Mucosa of gallbladder (tissue), 1 donor: ENCODE measurements at regions not wholly inside any gene's neighbourhood (a gene's known extent, or its start where the extent isn't known, plus 50 kb on each side); places are given as distances from the start of the nearest gene placed in this dataset.
"Not testable (repeated sequence)": the region's sequence is repeated elsewhere in the genome, so short reads cannot be mapped to it uniquely, and the experiment has no call there.

Experiments used
- DNase-seq: peaks from one replicate; pipeline ENCODE4 v3.0.0-alpha.2; 2020; ENCODE audit warnings: low spot score
- donor health status: DM: no; HTN: no; CAD: no.

- DNase-seq: no peak
These were observed 374.6 kb downstream of the GLRX3 start for GRCh38 chr10:130510755-130511154.

DNA sequence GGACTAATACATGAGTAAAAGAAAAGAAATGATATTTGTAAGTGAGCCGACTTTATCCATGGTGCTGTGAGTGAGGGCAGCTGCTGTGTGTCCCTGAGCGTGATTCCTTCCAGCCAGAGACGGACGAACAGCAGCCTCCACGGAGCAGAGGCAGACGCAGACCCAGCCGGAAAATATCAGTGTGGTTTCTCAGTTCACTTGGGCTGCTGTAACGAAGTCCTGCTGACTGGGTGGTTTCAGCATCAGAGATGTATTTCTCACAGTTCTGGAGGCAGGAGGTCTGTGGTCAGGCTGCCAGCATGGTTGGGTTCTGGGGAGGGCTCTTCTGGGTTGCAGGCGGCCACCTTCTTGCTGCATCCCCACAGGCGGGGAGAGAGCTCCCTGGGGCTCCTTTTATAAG, 375.6 kb downstream of the GLRX3 start:
- DNase-seq: no peak

GRCh38 chr10:130512936-130513335, 376.7 kb downstream of the GLRX3 start:
- DNase-seq: no peak

DNA sequence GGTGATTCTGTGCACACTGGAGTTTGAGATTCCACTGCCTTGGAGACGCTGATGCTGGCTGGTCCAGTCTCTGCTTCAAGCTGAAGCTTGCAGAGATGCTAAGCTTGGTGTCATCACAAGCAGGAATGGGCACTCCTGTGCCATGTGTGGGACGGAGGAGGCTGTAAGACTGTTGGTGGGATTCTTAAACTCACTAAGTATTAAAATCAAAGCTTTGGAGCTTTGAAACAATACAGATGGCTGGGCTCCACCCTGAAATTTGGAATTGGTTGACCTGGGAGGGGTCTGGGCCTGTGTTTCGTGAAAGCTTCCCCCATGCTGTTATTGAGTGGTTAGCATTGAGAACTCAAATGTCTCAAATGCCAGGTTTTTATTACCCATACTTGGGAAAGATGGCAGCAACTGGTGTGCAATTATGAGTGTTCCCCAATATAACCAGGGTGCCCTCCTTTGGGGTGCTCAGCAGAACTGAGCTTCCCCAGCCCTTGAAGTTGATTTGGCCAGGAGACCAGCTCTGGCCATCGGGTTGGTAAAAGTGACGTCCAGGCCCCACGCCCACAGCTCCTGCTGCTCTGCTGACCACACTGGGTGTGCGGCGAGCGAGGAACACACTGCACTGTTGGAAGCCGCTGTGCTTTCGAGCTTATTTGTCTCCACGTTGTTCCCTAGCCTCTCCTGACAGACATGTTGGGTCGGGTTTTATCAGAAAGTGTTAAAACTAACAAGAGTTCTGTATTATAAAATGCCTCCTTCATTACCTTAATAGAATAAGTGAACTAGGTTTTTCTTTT, 377.7 kb downstream of the GLRX3 start:
- no peak for DNase-seq

DNA sequence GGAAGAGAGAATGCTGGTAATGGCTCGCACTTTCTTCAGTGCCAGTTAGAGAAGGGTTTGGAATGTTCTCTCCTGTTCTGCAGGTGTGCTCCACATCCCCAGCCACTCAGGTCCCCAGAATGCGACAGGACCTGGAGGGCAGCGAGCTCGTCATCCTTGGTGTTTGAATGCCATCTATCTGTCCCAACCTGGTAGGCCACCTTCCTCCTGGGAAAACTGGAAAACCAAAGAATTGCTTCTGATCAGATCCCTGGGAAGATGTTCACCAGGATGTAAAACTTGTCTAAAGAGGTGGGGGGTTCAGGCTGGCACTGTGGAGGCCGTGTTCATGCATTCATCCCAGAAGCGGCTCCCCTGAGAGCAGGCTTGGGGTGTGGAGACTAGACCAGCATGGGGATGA, 379.5 kb downstream of the GLRX3 start:
- DNase-seq: no peak

DNA sequence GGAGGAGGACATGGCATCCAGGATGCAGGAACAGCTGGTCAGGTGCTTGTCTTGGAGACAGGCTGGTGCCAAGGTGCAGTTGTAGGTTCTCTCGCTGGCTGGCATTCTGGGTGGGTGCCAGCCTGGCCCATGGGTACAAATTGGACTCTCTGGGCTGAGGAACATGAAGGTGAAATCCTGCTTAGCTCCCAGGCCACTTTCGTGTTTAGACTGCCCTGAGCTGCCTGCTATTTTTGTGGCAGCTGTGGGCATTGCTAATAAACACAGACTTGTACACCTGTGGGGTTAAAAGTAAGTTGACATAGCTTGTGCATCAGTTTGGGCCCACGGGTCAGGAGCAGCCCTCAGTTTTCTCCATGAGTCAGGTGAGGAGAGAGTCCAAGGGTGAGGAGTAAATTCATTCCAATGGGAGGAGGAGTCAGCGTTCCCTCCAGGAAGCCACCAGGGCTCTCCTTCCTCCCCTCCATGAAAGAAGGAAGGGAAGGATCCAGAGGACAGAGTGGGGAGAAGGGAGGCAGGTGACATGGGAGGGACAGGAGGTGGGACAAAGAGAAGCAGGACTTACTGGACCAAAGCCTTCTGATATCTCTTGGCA, 380.0 kb downstream of the GLRX3 start:
- DNase-seq: no peak

- DNase-seq: not testable (repeated sequence)
These were observed 382.7 kb downstream of the GLRX3 start for GRCh38 chr10:130518921-130519320.

- no peak for DNase-seq
These were observed 383.6 kb downstream of the GLRX3 start for GRCh38 chr10:130519791-130520190.

DNA sequence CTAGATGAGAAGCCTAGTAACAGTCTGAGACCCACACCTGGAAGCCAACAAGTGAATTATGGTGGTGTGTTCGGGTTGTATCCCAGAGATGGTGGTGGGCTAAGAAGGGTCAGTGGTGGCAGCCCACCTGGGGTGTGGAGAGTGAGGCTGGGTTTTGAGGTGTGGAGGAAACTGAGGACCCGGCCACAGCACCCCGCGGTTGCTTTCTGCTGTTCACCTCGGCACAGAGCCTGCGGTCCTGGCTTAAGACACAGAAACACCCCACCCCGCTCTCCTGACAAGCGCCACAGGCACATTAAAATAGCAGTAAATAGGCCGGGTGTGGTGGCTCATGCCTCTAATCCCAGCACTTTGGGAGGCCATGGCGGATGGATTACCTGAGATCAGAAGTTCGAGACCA, 395.1 kb downstream of the GLRX3 start:
- no peak for DNase-seq

DNA sequence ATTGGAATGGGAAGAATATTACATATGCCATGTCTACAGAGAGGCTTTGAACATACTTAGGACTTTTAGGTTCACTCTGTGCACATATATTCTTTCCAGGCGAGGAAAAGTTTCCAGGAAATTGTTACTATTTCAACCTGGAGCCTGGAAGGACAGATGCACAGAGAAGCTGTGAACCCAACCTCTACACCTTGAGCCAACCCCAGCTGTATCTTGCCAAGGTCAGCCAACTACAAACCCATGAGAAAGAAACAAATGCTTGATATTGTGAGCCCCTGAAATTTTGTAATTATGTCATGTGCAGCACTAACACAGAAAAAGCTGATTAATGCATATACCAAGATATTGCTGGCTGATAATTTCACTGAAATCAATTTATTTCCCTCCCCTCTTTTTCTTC, 404.9 kb downstream of the GLRX3 start:
- DNase-seq: no peak

DNA sequence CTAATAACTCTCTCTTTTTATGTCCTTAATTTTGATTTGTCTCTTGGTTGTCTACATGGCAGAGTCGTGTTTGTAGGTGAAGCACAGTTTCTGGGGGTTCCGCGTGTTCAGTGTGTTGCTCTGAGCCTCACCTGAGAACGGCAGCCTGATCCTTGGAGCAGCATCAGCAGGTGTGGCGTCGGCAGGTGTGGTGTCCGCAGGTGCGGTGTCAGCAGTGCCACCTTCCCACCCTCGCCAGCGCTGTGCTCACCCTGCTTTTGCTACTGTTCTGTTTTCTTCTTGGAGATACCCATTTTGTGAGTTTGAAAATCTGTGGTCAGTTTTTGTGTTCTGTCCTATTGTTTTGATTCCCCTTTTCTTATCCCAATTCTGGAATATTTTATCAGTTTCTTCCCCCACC, 406.6 kb downstream of the GLRX3 start:
- DNase-seq: no peak

DNA sequence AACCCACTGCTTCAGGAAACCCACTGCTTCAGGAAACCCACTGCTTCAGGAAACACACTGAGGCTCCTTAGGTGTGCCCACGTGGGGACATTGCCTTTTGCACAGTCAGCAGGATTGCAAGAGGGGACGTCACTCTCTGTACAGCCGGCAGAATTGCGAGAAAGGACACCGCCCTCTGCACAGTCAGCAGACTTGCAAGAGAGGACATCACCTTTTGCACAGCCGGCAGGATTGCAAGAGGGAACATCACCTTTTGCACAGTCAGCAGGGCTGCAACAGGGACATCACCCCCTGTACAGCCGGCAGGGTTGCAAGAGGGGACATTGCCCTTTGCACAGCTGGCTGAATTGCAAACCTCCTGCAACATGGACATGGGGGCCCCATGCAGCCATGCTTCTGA, 407.6 kb downstream of the GLRX3 start:
- DNase-seq: no peak

- no peak for DNase-seq
These were observed 408.9 kb downstream of the GLRX3 start for GRCh38 chr10:130545122-130545521.

DNA sequence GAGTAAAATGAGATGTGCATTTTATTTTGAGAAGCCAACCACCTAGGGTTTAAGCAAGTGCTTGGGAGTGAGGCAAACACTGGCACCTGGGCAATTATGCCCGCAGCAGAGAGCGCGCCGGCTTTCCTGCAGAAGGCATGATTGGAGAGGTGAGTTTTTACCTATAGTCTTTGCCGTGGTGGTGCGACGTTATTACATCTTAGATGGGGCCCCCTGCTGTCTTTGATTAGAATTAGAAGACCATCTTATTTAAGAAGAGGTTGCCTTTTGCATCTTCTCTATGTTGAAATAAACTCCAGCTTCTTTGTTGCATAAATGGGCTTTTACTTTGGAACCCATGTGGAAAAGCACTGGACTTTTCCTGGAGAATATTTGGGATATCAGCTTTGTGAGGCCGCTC, 409.5 kb downstream of the GLRX3 start:
- no peak for DNase-seq

DNA sequence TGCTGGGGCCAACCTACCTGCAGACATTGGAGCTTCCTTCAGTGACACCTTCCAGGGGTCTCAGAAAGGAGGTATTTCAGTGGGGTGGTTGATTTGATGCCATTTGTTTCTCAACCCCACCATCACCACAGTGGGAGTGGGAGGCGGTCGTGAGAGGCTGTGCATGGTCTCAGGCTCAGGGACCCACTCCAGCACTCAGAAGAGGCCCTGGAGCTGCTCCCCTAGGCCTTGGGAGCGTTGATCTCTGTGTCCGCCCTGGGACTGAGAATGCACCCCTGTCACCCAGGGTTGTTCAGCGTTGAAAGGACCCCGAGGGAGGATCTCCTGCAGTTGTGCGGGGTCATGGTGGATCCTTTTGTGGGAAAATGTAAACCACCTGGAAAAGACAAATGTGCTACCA, 410.6 kb downstream of the GLRX3 start:
- DNase-seq: no peak

- no peak for DNase-seq
These were observed 411.2 kb downstream of the GLRX3 start for GRCh38 chr10:130547368-130547767.

GRCh38 chr10:130550952-130551674, 414.9 kb downstream of the GLRX3 start:
- no peak for DNase-seq

GRCh38 chr10:130551676-130552075, 415.5 kb downstream of the GLRX3 start:
- DNase-seq: no peak

- DNase-seq: no peak
These were observed 417.6 kb downstream of the GLRX3 start for GRCh38 chr10:130553826-130554225.

DNA sequence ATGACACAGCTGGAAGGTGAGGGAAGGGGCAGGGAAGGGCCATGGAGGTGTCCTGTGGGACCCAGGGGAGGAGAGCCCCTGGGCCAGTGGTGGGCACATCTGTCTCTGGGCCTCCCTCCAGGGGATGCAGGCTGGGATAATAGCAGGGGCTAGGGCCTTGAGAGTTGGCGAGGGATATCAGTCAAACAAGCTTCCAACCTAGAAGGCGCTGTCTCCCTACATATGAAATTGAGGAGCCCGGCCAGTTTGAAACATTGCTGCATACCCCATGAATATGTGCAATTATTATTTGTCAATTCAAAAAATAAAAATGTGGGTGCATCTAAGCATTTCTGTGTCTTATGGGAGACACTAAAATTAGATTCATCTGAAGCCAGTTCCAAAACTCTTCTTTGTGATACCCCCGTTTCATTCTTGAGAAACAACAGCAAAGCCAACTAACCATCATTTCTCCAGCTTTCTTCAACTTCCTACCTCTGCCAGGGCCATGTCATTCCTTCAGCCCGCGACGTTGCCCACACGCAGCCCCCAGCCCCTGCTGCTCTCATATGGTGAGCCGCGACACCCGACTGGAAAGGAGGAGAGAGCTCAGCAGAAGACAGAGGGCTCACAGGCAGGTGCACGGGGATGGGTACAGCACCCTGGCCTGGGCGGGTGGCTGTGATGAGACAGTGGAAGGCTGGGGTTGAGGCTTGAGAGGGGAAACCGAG, 418.7 kb downstream of the GLRX3 start:
- no peak for DNase-seq

GRCh38 chr10:130555411-130555750, 419.2 kb downstream of the GLRX3 start:
- no peak for DNase-seq

- no peak for DNase-seq
These were observed 421.1 kb downstream of the GLRX3 start for GRCh38 chr10:130557181-130557845.
